Fibroblast of lung (primary cell): ENCODE measurements at regions not wholly inside any gene's neighbourhood (a gene's known extent, or its start where the extent isn't known, plus 50 kb on each side); places are given as distances from the start of the nearest gene placed in this dataset.
A peak's percentile ranks its signal among the peaks of the same experiment; 100 is the strongest.

Experiments used
- DNase-seq, 2 donors: peaks; one replicate each; pipeline versions ENCODE4 v3.0.0 to v3.0.0-alpha.2; 2010; ENCODE audit warnings: low read depth in 2 of 2
- H2AFZ ChIP-seq: 2 replicates; pipeline ENCODE4 v1.5.1; 2012; ENCODE audit warnings: low read length, control low read depth, inconsistent platforms
- H3K27ac ChIP-seq: 2 replicates; pipeline ENCODE4 v1.5.1; 2011; ENCODE audit warnings: low read length, control low read depth; ENCODE audit not compliant: insufficient read depth
- H3K27me3 ChIP-seq: 2 replicates; pipeline ENCODE4 v1.5.1; 2011; ENCODE audit warnings: mild to moderate bottlenecking, low read length; ENCODE audit not compliant: control insufficient read depth, insufficient read depth
- H3K36me3 ChIP-seq: 2 replicates; pipeline ENCODE4 v1.5.1; 2011; ENCODE audit warnings: low read length; ENCODE audit not compliant: control insufficient read depth, insufficient read depth
- H3K4me1 ChIP-seq: 2 replicates; pipeline ENCODE4 v1.5.1; 2011; ENCODE audit warnings: low read length; ENCODE audit not compliant: control insufficient read depth, insufficient read depth; ENCODE audit errors: extremely low read depth
- H3K4me2 ChIP-seq: 2 replicates; pipeline ENCODE4 v1.5.1; 2011; ENCODE audit warnings: low read length, control low read depth; ENCODE audit not compliant: insufficient read depth; ENCODE audit errors: extremely low read depth
- H3K4me3 ChIP-seq, 4 experiments: fragments of 200-600 bp in 1 of 4; sonication (generic) in 1 of 4; replicated peaks in 1 of 4; 2 replicates each; pipeline ENCODE4 v1.5.1; 2011 to 2016; ENCODE audit warnings: low read length in 4 of 4, low read depth in 3 of 4, mild to moderate bottlenecking in 3 of 4, control low read depth in 2 of 4, inconsistent platforms in 1 of 4, mixed read lengths in 1 of 4; ENCODE audit not compliant: insufficient read depth in 1 of 4; ENCODE audit errors: control extremely low read depth in 1 of 4
- H3K79me2 ChIP-seq: 2 replicates; pipeline ENCODE4 v1.5.1; 2012; ENCODE audit warnings: mild to moderate bottlenecking, low read length, inconsistent platforms; ENCODE audit not compliant: control insufficient read depth, insufficient read depth
- H3K9ac ChIP-seq: 2 replicates; pipeline ENCODE4 v1.5.1; 2011; ENCODE audit warnings: mild to moderate bottlenecking, low read length, control low read depth; ENCODE audit not compliant: insufficient read depth
- H3K9me3 ChIP-seq: 2 replicates; pipeline ENCODE4 v1.5.1; 2012; ENCODE audit warnings: low read depth, low read length; ENCODE audit not compliant: control insufficient read depth, insufficient read depth
- H4K20me1 ChIP-seq: 2 replicates; pipeline ENCODE4 v1.5.1; 2011; ENCODE audit warnings: low read length; ENCODE audit not compliant: control insufficient read depth, insufficient read depth; ENCODE audit errors: extremely low read depth
- EZH2 ChIP-seq: IDR thresholded peaks from 2 replicates; pipeline ENCODE4 v1.5.1; 2012; ENCODE audit warnings: low read length, control low read depth, mild to moderate bottlenecking; ENCODE audit errors: missing control alignments
- TF ChIP-seq, protein P1 (sequence below), 2 donors: IDR thresholded peaks in 1 of 2; conservative IDR thresholded peaks in 1 of 2; 1 replicate in 1 of 2; 2 replicates in 1 of 2; pipeline ENCODE4 v1.5.1; 2011 to 2012; ENCODE audit warnings: low read length in 2 of 2, control low read depth in 1 of 2, inconsistent platforms in 1 of 2, low read depth in 1 of 2, mild to moderate bottlenecking in 1 of 2

DNA sequence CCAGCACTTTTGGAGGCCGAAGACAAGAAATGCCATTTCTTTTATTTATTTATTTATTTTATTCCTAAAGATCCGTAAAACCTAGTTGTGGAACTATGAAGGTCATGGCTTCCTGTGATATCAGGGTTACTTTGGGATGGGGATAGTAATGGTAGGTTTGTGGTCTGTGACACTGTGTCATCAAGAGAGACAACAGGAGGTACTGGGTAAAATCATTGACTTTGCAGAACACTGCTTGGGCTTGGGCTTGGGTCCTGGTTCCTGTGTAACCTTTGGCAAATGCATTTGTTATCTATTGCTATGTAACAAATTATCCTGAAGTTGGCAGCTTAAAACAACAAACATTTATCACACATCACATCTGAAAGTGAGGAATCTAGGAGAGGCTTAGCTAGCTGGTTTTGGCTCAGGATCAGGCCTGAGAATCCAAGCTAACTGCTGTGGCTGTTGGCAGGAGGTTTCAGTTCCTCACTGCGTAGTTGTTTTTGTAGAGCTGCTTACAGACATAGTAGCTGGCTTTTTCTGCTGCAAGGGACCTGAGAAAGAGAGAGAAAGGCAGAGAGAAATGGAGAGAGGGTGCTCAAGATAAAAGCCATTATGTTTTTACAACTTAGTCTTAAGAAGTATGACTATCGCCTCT is 576.4 kb upstream of the SLIT2 start:
- Histone ChIP-seq H3K9ac (no peak overlapping the region), H3K36me3 (no peaks in the 10 kb centered on the region), H3K27me3 (no peaks in the 10 kb centered on the region), H3K4me1 (no peaks in the 10 kb centered on the region), H3K4me2 (no peak overlapping the region), H4K20me1 (no peaks in the 10 kb centered on the region), H2AFZ (no peak overlapping the region), H3K27ac (no peak overlapping the region), H3K79me2 (no peaks in the 10 kb centered on the region), H3K9me3 (no peaks in the 10 kb centered on the region), H3K4me3 (no peak overlapping the region)
- TF ChIP-seq EZH2 = no peak
- TF ChIP-seq, protein P1, sequence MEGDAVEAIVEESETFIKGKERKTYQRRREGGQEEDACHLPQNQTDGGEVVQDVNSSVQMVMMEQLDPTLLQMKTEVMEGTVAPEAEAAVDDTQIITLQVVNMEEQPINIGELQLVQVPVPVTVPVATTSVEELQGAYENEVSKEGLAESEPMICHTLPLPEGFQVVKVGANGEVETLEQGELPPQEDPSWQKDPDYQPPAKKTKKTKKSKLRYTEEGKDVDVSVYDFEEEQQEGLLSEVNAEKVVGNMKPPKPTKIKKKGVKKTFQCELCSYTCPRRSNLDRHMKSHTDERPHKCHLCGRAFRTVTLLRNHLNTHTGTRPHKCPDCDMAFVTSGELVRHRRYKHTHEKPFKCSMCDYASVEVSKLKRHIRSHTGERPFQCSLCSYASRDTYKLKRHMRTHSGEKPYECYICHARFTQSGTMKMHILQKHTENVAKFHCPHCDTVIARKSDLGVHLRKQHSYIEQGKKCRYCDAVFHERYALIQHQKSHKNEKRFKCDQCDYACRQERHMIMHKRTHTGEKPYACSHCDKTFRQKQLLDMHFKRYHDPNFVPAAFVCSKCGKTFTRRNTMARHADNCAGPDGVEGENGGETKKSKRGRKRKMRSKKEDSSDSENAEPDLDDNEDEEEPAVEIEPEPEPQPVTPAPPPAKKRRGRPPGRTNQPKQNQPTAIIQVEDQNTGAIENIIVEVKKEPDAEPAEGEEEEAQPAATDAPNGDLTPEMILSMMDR (conservative IDR thresholded peaks at IDR 0.05 in 1 of 2, IDR thresholded peaks at IDR 0.05 in 1 of 2; ENCODE audit: low read depth in 1 of 2, low read length in 2 of 2) = no peak
- DNase-seq = peak; percentile 42 to 78

DNA sequence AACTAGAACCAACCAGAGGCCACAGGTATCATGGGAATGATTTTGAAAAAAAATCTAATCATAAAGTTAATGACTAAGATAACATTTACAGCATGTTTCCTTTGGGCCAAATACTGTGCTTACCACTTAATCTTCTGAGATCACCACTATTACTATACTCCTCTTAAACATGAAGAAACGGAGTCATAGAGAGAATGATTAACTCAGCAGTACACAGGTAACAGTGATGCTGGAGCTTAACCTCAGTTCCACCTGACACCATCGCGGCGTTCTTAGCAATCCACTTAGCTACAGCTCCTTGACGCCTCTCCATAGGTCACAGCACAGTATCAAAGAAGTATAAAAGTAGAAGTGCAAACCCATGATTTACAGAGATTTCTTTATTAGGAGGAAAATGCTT is 592.6 kb upstream of the SLIT2 start:
- Histone ChIP-seq H3K4me3 (no peak overlapping the region), H2AFZ (no peak overlapping the region), H3K36me3 (no peaks in the 10 kb centered on the region), H3K9ac (no peak overlapping the region), H3K79me2 (no peaks in the 10 kb centered on the region), H4K20me1 (no peaks in the 10 kb centered on the region), H3K9me3 (no peaks in the 10 kb centered on the region), H3K4me1 (no peaks in the 10 kb centered on the region), H3K4me2 (no peak overlapping the region), H3K27me3 (no peaks in the 10 kb centered on the region), H3K27ac (no peak overlapping the region)
- TF ChIP-seq, protein P1 (conservative IDR thresholded peaks at IDR 0.05 in 1 of 2, IDR thresholded peaks at IDR 0.05 in 1 of 2; ENCODE audit: low read depth in 1 of 2, low read length in 2 of 2) = no peak
- TF ChIP-seq EZH2 = no peak
- no peak for DNase-seq

GRCh38 chr4:19657856-19658255 is 593.8 kb upstream of the SLIT2 start:
- no peaks in the 10 kb centered on the region for H3K79me2 ChIP-seq
- TF ChIP-seq, protein P1 (conservative IDR thresholded peaks at IDR 0.05 in 1 of 2, IDR thresholded peaks at IDR 0.05 in 1 of 2; ENCODE audit: low read depth in 1 of 2, low read length in 2 of 2) = no peak
- TF ChIP-seq EZH2 = no peak
- H3K4me2 ChIP-seq = no peak overlapping the region
- no peak overlapping the region for H3K27ac ChIP-seq
- H4K20me1 ChIP-seq = no peaks in the 10 kb centered on the region
- H3K36me3 ChIP-seq = no peaks in the 10 kb centered on the region
- no peaks in the 10 kb centered on the region for H3K9me3 ChIP-seq
- H3K4me3 ChIP-seq = no peak overlapping the region
- H3K4me1 ChIP-seq = no peaks in the 10 kb centered on the region
- H2AFZ ChIP-seq = no peak overlapping the region
- no peak for DNase-seq
- H3K9ac ChIP-seq = no peak overlapping the region
- H3K27me3 ChIP-seq = no peaks in the 10 kb centered on the region
